SK-N-SH (cell line): ENCODE measurements at regions not wholly inside any gene's neighbourhood (a gene's known extent, or its start where the extent isn't known, plus 50 kb on each side); places are given as distances from the start of the nearest gene placed in this dataset.

ENCODE experiments used
- CTCF ChIA-PET: fragments of 300-600, 350-600 bp; formaldehyde crosslinking; extraction: SDS; loops from one replicate; lab custom pipeline; 2021; lab: Yijun Ruan, JAX
- POLR2A ChIA-PET: fragments of 350-600 bp; sonication (Branson Sonifier 250); formaldehyde crosslinking; extraction: SDS; loops from one replicate; lab custom pipeline; 2020; ENCODE audit warnings: antibody characterized with exemption, inconsistent platforms; lab: Yijun Ruan, JAX
- DNase-seq: peaks from one replicate; pipeline ENCODE4 v3.0.0; 2012
- H2AFZ ChIP-seq: fragments of 200-600 bp; sonication (generic); 2 replicates; pipeline ENCODE4 v1.8.1; 2016; ENCODE audit warnings: antibody characterized with exemption, mild to moderate bottlenecking, low read depth
- H3F3A ChIP-seq: fragments of 200-600 bp; sonication (generic); replicated peaks from 2 replicates; pipeline ENCODE3; 2016; ENCODE audit warnings: antibody characterized with exemption, mild to moderate bottlenecking; ENCODE audit not compliant: insufficient read depth
- H3K27ac ChIP-seq, 2 experiments: fragments of 200-500 bp in 1 of 2; fragments of 200-600 bp in 1 of 2; sonication (Bioruptor generic) in 1 of 2; sonication (generic), shearing (Covaris generic) in 1 of 2; 2 replicates each; pipeline versions ENCODE4 v1.5.1 to v1.6.1; 2014 to 2016; ENCODE audit warnings: low read depth in 2 of 2, inconsistent platforms in 1 of 2, low read length in 1 of 2, mild to moderate bottlenecking in 1 of 2, mixed read lengths in 1 of 2
- H3K27me3 ChIP-seq: fragments of 200-600 bp; sonication (generic), shearing (Covaris generic); 2 replicates; pipeline ENCODE4 v1.6.1; 2016; ENCODE audit warnings: mixed run types; ENCODE audit not compliant: insufficient read depth
- H3K36me3 ChIP-seq, 2 experiments: fragments of 200-500 bp in 1 of 2; fragments of 200-600 bp in 1 of 2; sonication (Bioruptor generic) in 1 of 2; sonication (generic) in 1 of 2; replicated peaks in 1 of 2; 2 replicates each; pipeline versions ENCODE3 to v1.5.1; 2014 to 2016; ENCODE audit warnings: low read length in 1 of 2, mild to moderate bottlenecking in 1 of 2; ENCODE audit not compliant: insufficient read depth in 2 of 2, control insufficient read depth in 1 of 2
- H3K4me1 ChIP-seq, 2 experiments: fragments of 200-500 bp in 1 of 2; fragments of 200-600 bp in 1 of 2; sonication (Bioruptor generic) in 1 of 2; sonication (generic), shearing (Covaris generic) in 1 of 2; 2 replicates each; pipeline versions ENCODE4 v1.5.1 to v1.6.1; 2014 to 2016; ENCODE audit warnings: low read depth in 1 of 2, low read length in 1 of 2, mixed run types in 1 of 2; ENCODE audit not compliant: insufficient read depth in 2 of 2, control insufficient read depth in 1 of 2
- H3K4me2 ChIP-seq: fragments of 200-600 bp; sonication (generic), shearing (Covaris generic); 2 replicates; pipeline ENCODE4 v1.6.1; 2017; ENCODE audit warnings: mixed run types
- H3K4me3 ChIP-seq, 2 experiments: fragments of 200-500 bp in 1 of 2; fragments of 200-600 bp in 1 of 2; sonication (Bioruptor generic) in 1 of 2; sonication (generic), shearing (Covaris generic) in 1 of 2; 2 replicates each; pipeline versions ENCODE4 v1.5.1 to v1.8.1; 2014 to 2016; ENCODE audit warnings: low read depth in 2 of 2, inconsistent platforms in 1 of 2, low read length in 1 of 2, mild to moderate bottlenecking in 1 of 2, mixed read lengths in 1 of 2, moderate library complexity in 1 of 2
- H3K79me2 ChIP-seq: fragments of 200-600 bp; sonication (generic); 2 replicates; pipeline ENCODE4 v1.8.1; 2017; ENCODE audit warnings: mild to moderate bottlenecking; ENCODE audit not compliant: insufficient read depth
- H3K9ac ChIP-seq: fragments of 200-600 bp; sonication (generic); 2 replicates; pipeline ENCODE4 v1.6.1; 2017; ENCODE audit warnings: mixed run types
- H3K9me2 ChIP-seq: fragments of 200-600 bp; sonication (generic); 2 replicates; pipeline ENCODE4 v1.6.1; 2017; ENCODE audit warnings: mixed run types
- H3K9me3 ChIP-seq: fragments of 200-600 bp; sonication (generic); 2 replicates; pipeline ENCODE4 v1.6.1; 2017; ENCODE audit warnings: mixed run types, mild to moderate bottlenecking, moderate library complexity
- H4K20me1 ChIP-seq: fragments of 200-600 bp; sonication (generic); 2 replicates; pipeline ENCODE4 v1.6.1; 2017; ENCODE audit warnings: mild to moderate bottlenecking, mixed run types; ENCODE audit not compliant: insufficient read depth
- CHD2 ChIP-seq: fragments of 150-350 bp; IDR thresholded peaks from 2 replicates; pipeline ENCODE4 v1.6.1; 2018; ENCODE audit warnings: low read length; ENCODE audit not compliant: partially characterized antibody
- ELF1 ChIP-seq: IDR thresholded peaks from 2 replicates; pipeline ENCODE4 v1.4.0; 2012
- EZH2phosphoT487 ChIP-seq: fragments of 200-600 bp; sonication (generic); IDR thresholded peaks from 2 replicates; pipeline ENCODE4 v1.6.1; 2017; ENCODE audit warnings: low read depth, mixed run types, mild to moderate bottlenecking, antibody characterized with exemption, moderate library complexity, borderline replicate concordance
- FOXM1 ChIP-seq: IDR thresholded peaks from 2 replicates; pipeline ENCODE4 v1.4.0; 2012; ENCODE audit warnings: low read depth, mild to moderate bottlenecking
- GABPA ChIP-seq: IDR thresholded peaks from 2 replicates; pipeline ENCODE4 v1.4.0; 2012; ENCODE audit warnings: low read depth, mild to moderate bottlenecking
- MEF2A ChIP-seq: IDR thresholded peaks from 2 replicates; pipeline ENCODE4 v1.4.0; 2012; ENCODE audit warnings: low read depth, borderline replicate concordance
- MXI1 ChIP-seq: IDR thresholded peaks from 2 replicates; pipeline ENCODE4 v1.6.1; 2012; ENCODE audit warnings: mild to moderate bottlenecking, low read depth, low read length, improper control_type of control experiment
- NFIC ChIP-seq: IDR thresholded peaks from 2 replicates; pipeline ENCODE4 v1.4.0; 2012; ENCODE audit warnings: borderline replicate concordance
- RAD21 ChIP-seq: IDR thresholded peaks from 2 replicates; pipeline ENCODE4 v1.6.1; 2012; ENCODE audit warnings: mild to moderate bottlenecking, low read length
- RCOR1 ChIP-seq: fragments of 150-350 bp; IDR thresholded peaks from 2 replicates; pipeline ENCODE4 v1.6.1; 2017; ENCODE audit warnings: antibody characterized with exemption, low read length
- RFX5 ChIP-seq: IDR thresholded peaks from 2 replicates; pipeline ENCODE4 v1.6.1; 2012; ENCODE audit warnings: mild to moderate bottlenecking, improper control_type of control experiment, low read length
- RXRA ChIP-seq: IDR thresholded peaks from 2 replicates; pipeline ENCODE4 v1.4.0; 2012; ENCODE audit warnings: low read depth, mild to moderate bottlenecking, borderline replicate concordance
- SIN3A ChIP-seq: IDR thresholded peaks from 2 replicates; pipeline ENCODE4 v1.6.1; 2012; ENCODE audit warnings: low read depth, mild to moderate bottlenecking, low read length, moderate library complexity, borderline replicate concordance
- SMC3 ChIP-seq: IDR thresholded peaks from 2 replicates; pipeline ENCODE4 v1.6.1; 2012; ENCODE audit warnings: low read depth, low read length, improper control_type of control experiment
- TAF1 ChIP-seq: IDR thresholded peaks from 2 replicates; pipeline ENCODE4 v1.6.1; 2012; ENCODE audit warnings: low read depth, mild to moderate bottlenecking, low read length, moderate library complexity, borderline replicate concordance
- TCF12 ChIP-seq: IDR thresholded peaks from 2 replicates; pipeline ENCODE4 v1.4.0; 2012
- WGBS: methylation state at CpG from one replicate; pipeline ENCODE4 v1.1.6; 2017; ENCODE audit warnings: low lambda C conversion rate; 5-methylcytosine and 5-hydroxymethylcytosine counted together
- TF ChIP-seq, protein P1 (sequence below): fragments of 150-350 bp; IDR thresholded peaks from 2 replicates; pipeline ENCODE4 v1.6.1; 2017; ENCODE audit warnings: antibody characterized with exemption, low read length, low read depth, borderline replicate concordance
- TF ChIP-seq, protein P2 (sequence below): IDR thresholded peaks from 2 replicates; pipeline ENCODE4 v1.4.0; 2012; ENCODE audit warnings: low read depth, borderline replicate concordance
- TF ChIP-seq, protein P3 (sequence below): IDR thresholded peaks from 2 replicates; pipeline ENCODE4 v1.4.0; 2012; ENCODE audit warnings: low read depth, borderline replicate concordance
- TF ChIP-seq, protein P4 (sequence below): IDR thresholded peaks from 2 replicates; pipeline ENCODE4 v1.6.1; 2012; ENCODE audit warnings: mild to moderate bottlenecking, low read depth, low read length, moderate library complexity

DNA sequence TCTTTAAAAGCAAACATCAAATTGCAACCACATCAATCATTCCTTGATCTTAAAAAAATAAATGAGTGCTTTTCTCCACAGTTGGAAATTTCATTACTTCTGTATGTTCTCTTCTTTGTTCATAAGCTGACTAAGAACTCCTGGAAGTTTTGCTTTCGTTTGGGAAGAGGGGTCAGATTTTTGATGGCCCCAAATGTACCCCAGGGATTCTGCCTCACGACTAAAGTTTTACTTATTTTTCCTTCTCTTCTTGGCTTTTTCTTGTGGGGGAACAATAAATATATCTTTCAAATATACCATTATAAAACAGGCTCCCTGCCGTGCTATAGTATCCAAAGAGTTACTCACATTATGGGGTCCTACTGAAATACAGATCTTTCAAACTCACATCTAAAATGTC, 215.0 kb upstream of the CDIN1 start:
- H3K9me3 ChIP-seq: no peaks in the 10 kb centered on the region
- ChIA-PET CTCF (interaction anchor here (0.9 kb wide), 1 partner anchor 13 kb away, joined by 3 read pairs; no protein-coding TSS in a partner anchor), POLR2A (no interaction called here)
- H3K27me3 ChIP-seq: no peaks in the 10 kb centered on the region
- TF ChIP-seq, protein P1, sequence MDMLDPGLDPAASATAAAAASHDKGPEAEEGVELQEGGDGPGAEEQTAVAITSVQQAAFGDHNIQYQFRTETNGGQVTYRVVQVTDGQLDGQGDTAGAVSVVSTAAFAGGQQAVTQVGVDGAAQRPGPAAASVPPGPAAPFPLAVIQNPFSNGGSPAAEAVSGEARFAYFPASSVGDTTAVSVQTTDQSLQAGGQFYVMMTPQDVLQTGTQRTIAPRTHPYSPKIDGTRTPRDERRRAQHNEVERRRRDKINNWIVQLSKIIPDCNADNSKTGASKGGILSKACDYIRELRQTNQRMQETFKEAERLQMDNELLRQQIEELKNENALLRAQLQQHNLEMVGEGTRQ: no peak
- TF ChIP-seq ELF1: no peak
- no peak for TF ChIP-seq SMC3
- TF ChIP-seq, protein P2, sequence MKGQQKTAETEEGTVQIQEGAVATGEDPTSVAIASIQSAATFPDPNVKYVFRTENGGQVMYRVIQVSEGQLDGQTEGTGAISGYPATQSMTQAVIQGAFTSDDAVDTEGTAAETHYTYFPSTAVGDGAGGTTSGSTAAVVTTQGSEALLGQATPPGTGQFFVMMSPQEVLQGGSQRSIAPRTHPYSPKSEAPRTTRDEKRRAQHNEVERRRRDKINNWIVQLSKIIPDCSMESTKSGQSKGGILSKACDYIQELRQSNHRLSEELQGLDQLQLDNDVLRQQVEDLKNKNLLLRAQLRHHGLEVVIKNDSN: no peak
- TF ChIP-seq GABPA: no peak
- no peak for TF ChIP-seq FOXM1
- no peak for TF ChIP-seq MXI1
- no peak for TF ChIP-seq RCOR1
- TF ChIP-seq MEF2A: no peak
- no peak for TF ChIP-seq RFX5
- TF ChIP-seq EZH2phosphoT487: no peak
- no peak for TF ChIP-seq SIN3A
- TF ChIP-seq CHD2: no peak
- no peak for TF ChIP-seq TAF1
- no peak for TF ChIP-seq RXRA
- no peak for TF ChIP-seq TCF12
- TF ChIP-seq RAD21: no peak
- TF ChIP-seq NFIC: no peak
- TF ChIP-seq, protein P3, sequence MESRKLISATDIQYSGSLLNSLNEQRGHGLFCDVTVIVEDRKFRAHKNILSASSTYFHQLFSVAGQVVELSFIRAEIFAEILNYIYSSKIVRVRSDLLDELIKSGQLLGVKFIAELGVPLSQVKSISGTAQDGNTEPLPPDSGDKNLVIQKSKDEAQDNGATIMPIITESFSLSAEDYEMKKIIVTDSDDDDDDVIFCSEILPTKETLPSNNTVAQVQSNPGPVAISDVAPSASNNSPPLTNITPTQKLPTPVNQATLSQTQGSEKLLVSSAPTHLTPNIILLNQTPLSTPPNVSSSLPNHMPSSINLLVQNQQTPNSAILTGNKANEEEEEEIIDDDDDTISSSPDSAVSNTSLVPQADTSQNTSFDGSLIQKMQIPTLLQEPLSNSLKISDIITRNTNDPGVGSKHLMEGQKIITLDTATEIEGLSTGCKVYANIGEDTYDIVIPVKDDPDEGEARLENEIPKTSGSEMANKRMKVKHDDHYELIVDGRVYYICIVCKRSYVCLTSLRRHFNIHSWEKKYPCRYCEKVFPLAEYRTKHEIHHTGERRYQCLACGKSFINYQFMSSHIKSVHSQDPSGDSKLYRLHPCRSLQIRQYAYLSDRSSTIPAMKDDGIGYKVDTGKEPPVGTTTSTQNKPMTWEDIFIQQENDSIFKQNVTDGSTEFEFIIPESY: no peak
- TF ChIP-seq, protein P4, sequence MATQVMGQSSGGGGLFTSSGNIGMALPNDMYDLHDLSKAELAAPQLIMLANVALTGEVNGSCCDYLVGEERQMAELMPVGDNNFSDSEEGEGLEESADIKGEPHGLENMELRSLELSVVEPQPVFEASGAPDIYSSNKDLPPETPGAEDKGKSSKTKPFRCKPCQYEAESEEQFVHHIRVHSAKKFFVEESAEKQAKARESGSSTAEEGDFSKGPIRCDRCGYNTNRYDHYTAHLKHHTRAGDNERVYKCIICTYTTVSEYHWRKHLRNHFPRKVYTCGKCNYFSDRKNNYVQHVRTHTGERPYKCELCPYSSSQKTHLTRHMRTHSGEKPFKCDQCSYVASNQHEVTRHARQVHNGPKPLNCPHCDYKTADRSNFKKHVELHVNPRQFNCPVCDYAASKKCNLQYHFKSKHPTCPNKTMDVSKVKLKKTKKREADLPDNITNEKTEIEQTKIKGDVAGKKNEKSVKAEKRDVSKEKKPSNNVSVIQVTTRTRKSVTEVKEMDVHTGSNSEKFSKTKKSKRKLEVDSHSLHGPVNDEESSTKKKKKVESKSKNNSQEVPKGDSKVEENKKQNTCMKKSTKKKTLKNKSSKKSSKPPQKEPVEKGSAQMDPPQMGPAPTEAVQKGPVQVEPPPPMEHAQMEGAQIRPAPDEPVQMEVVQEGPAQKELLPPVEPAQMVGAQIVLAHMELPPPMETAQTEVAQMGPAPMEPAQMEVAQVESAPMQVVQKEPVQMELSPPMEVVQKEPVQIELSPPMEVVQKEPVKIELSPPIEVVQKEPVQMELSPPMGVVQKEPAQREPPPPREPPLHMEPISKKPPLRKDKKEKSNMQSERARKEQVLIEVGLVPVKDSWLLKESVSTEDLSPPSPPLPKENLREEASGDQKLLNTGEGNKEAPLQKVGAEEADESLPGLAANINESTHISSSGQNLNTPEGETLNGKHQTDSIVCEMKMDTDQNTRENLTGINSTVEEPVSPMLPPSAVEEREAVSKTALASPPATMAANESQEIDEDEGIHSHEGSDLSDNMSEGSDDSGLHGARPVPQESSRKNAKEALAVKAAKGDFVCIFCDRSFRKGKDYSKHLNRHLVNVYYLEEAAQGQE: no peak
- peaks cover under 1 to 17% of the 10 kb centered on the region in 2 experiments; a peak in 3 of 4 replicates for H3K4me1 ChIP-seq
- WGBS: 94% methylated on average over 3 of the region's 3 CpGs
- H2AFZ ChIP-seq: no peak overlapping the region
- no peaks in the 10 kb centered on the region for H3K9me2 ChIP-seq
- H3K36me3 ChIP-seq: no peaks in the 10 kb centered on the region
- no peak overlapping the region for H3K27ac ChIP-seq
- no peak for DNase-seq
- H3K4me2 ChIP-seq: no peak overlapping the region
- H3K4me3 ChIP-seq: no peak overlapping the region
- H3K9ac ChIP-seq: no peak overlapping the region
- no peaks in the 10 kb centered on the region for H3K79me2 ChIP-seq
- peaks cover 15% of the 10 kb centered on the region for H3F3A ChIP-seq
- no peaks in the 10 kb centered on the region for H4K20me1 ChIP-seq
